Ectodermal cell (in vitro differentiated cells): ENCODE measurements at regions not wholly inside any gene's neighbourhood (a gene's known extent, or its start where the extent isn't known, plus 50 kb on each side); places are given as distances from the start of the nearest gene placed in this dataset.

Source experiments
- H3K27ac ChIP-seq: 2 replicates; pipeline ENCODE4 v1.7.0; 2013; ENCODE audit warnings: mild to moderate bottlenecking, low read depth, low read length; ENCODE audit not compliant: insufficient read depth, poor library complexity, severe bottlenecking
- H3K27me3 ChIP-seq: 2 replicates; pipeline ENCODE4 v1.7.0; 2013; ENCODE audit warnings: mild to moderate bottlenecking, low read length; ENCODE audit not compliant: insufficient read depth, control insufficient read depth, poor library complexity, severe bottlenecking
- H3K36me3 ChIP-seq: one replicate; pipeline ENCODE4 v1.7.0; 2013; ENCODE audit warnings: low read length; ENCODE audit not compliant: control insufficient read depth, insufficient read depth
- H3K4me1 ChIP-seq: one replicate; pipeline ENCODE4 v1.7.0; 2013; ENCODE audit warnings: low read length; ENCODE audit not compliant: control insufficient read depth, insufficient read depth
- H3K4me3 ChIP-seq: 2 replicates; pipeline ENCODE4 v1.7.0; 2013; ENCODE audit warnings: low read depth, low read length, control low read depth; ENCODE audit not compliant: insufficient read depth
- H3K9me3 ChIP-seq: 2 replicates; pipeline ENCODE4 v1.7.0; 2013; ENCODE audit warnings: mild to moderate bottlenecking, low read length, moderate library complexity; ENCODE audit not compliant: control insufficient read depth
- WGBS, 2 experiments: methylation state at CpG; one replicate each; pipeline ENCODE4 v1.1.7; 2013; ENCODE audit warnings: missing lambda C conversion rate in 2 of 2; 5-methylcytosine and 5-hydroxymethylcytosine counted together

GRCh38 chr11:116225236-116225635 is 547.6 kb downstream of the BUD13 start:
- Histone ChIP-seq H3K4me1 (no peaks in the 10 kb centered on the region), H3K27me3 (no peaks in the 10 kb centered on the region), H3K9me3 (no peaks in the 10 kb centered on the region), H3K27ac (no peak overlapping the region), H3K36me3 (no peaks in the 10 kb centered on the region), H3K4me3 (no peak overlapping the region)
- 62 to 78% methylated on average over 6 of the region's 6 CpGs for WGBS, 2 experiments

GRCh38 chr11:116224889-116225200 is 547.9 kb downstream of the BUD13 start:
- WGBS, 2 experiments: 80 to 83% methylated on average over 5 of the region's 5 CpGs
- Histone ChIP-seq H3K9me3 (no peaks in the 10 kb centered on the region), H3K4me3 (no peak overlapping the region), H3K27me3 (no peaks in the 10 kb centered on the region), H3K36me3 (no peaks in the 10 kb centered on the region), H3K4me1 (no peaks in the 10 kb centered on the region), H3K27ac (no peak overlapping the region)

GRCh38 chr11:116224154-116224888 is 548.5 kb downstream of the BUD13 start:
- Histone ChIP-seq H3K9me3 (no peaks in the 10 kb centered on the region), H3K4me1 (no peaks in the 10 kb centered on the region), H3K36me3 (no peaks in the 10 kb centered on the region), H3K27me3 (no peaks in the 10 kb centered on the region), H3K4me3 (no peak overlapping the region), H3K27ac (no peak overlapping the region)
- 62 to 68% methylated on average over 10 of the region's 10 CpGs for WGBS, 2 experiments

GRCh38 chr11:116221351-116221750 is 551.4 kb downstream of the BUD13 start:
- 94 to 95% methylated on average over 2 of the region's 2 CpGs for WGBS, 2 experiments

GRCh38 chr11:116219171-116219635 is 553.6 kb downstream of the BUD13 start:
- Histone ChIP-seq H3K27me3 (no peaks in the 10 kb centered on the region), H3K4me1 (no peaks in the 10 kb centered on the region), H3K4me3 (no peak overlapping the region), H3K27ac (no peak overlapping the region), H3K36me3 (no peaks in the 10 kb centered on the region), H3K9me3 (no peaks in the 10 kb centered on the region)
- WGBS, 2 experiments: 80 to 84% methylated on average over 5 of the region's 5 CpGs

More at GRCh38 chr11:116221351-116221750, 551.4 kb downstream of the BUD13 start:
- H3K4me1 ChIP-seq: no peaks in the 10 kb centered on the region
- H3K27me3 ChIP-seq: no peaks in the 10 kb centered on the region
- no peaks in the 10 kb centered on the region for H3K36me3 ChIP-seq
- no peak overlapping the region for H3K27ac ChIP-seq
- H3K9me3 ChIP-seq: no peaks in the 10 kb centered on the region
- no peak overlapping the region for H3K4me3 ChIP-seq

- no peak overlapping the region for H3K4me3 ChIP-seq
- H3K27me3 ChIP-seq: no peaks in the 10 kb centered on the region
- H3K36me3 ChIP-seq: no peaks in the 10 kb centered on the region
- H3K9me3 ChIP-seq: no peaks in the 10 kb centered on the region
- H3K27ac ChIP-seq: no peak overlapping the region
- H3K4me1 ChIP-seq: no peaks in the 10 kb centered on the region
- WGBS, 2 experiments: 83% methylated on average over 1 of the region's 1 CpG
Observed at GRCh38 chr11:116217441-116217840, 555.3 kb downstream of the BUD13 start.

- Histone ChIP-seq H3K4me1 (no peaks in the 10 kb centered on the region), H3K27me3 (no peaks in the 10 kb centered on the region), H3K9me3 (no peaks in the 10 kb centered on the region), H3K4me3 (no peak overlapping the region), H3K36me3 (no peaks in the 10 kb centered on the region), H3K27ac (no peak overlapping the region)
- WGBS, 2 experiments: 10 to 12% methylated on average over 6 of the region's 6 CpGs
Observed at GRCh38 chr11:116217006-116217405, 555.8 kb downstream of the BUD13 start.

GRCh38 chr11:116215471-116216113 is 557.2 kb downstream of the BUD13 start:
- whole genome bisulfite sequencing, 2 experiments: 81 to 82% methylated on average over 4 of the region's 4 CpGs
- no peaks in the 10 kb centered on the region for H3K4me1 ChIP-seq
- H3K27ac ChIP-seq: no peak overlapping the region
- H3K27me3 ChIP-seq: no peaks in the 10 kb centered on the region
- no peaks in the 10 kb centered on the region for H3K9me3 ChIP-seq
- H3K36me3 ChIP-seq: no peaks in the 10 kb centered on the region
- H3K4me3 ChIP-seq: no peak overlapping the region

GRCh38 chr11:116211147-116211546 is 561.6 kb downstream of the BUD13 start:
- no peak overlapping the region for H3K27ac ChIP-seq
- H3K4me1 ChIP-seq: peaks cover 8% of the 10 kb centered on the region
- H3K36me3 ChIP-seq: no peaks in the 10 kb centered on the region
- H3K9me3 ChIP-seq: no peaks in the 10 kb centered on the region
- 91 to 93% methylated on average over 6 of the region's 6 CpGs for WGBS, 2 experiments
- no peak overlapping the region for H3K4me3 ChIP-seq
- H3K27me3 ChIP-seq: no peaks in the 10 kb centered on the region

- 88 to 90% methylated on average over 6 of the region's 6 CpGs for WGBS, 2 experiments
- no peaks in the 10 kb centered on the region for H3K27me3 ChIP-seq
- no peak overlapping the region for H3K27ac ChIP-seq
- no peaks in the 10 kb centered on the region for H3K9me3 ChIP-seq
- no peaks in the 10 kb centered on the region for H3K36me3 ChIP-seq
- peaks cover 8% of the 10 kb centered on the region for H3K4me1 ChIP-seq
- no peak overlapping the region for H3K4me3 ChIP-seq
Observed at GRCh38 chr11:116210663-116211062, 562.1 kb downstream of the BUD13 start.
